DND-41 (cell line): ENCODE measurements at regions not wholly inside any gene's neighbourhood (a gene's known extent, or its start where the extent isn't known, plus 50 kb on each side); places are given as distances from the start of the nearest gene placed in this dataset.

Source experiments
- ATAC-seq: fragments of 200-7000 bp; cut with Tn5 transposase; 3 replicates; pipeline ENCODE4 v1.9.1; 2021; ENCODE audit warnings: low read depth; ENCODE audit not compliant: insufficient read depth
- DNase-seq: peaks from one replicate; pipeline ENCODE4 v3.0.0-alpha.2; 2020
- H2AFZ ChIP-seq: 2 replicates; pipeline ENCODE4 v1.6.0; 2012; ENCODE audit warnings: low read depth, low read length
- H3K27ac ChIP-seq: 2 replicates; pipeline ENCODE4 v1.5.1; 2012; ENCODE audit warnings: low read length, inconsistent platforms
- H3K27me3 ChIP-seq: fragments of 200-600 bp; sonication (generic); 2 replicates; pipeline ENCODE4 v1.6.0; 2012; ENCODE audit warnings: low read length, mild to moderate bottlenecking, inconsistent platforms; ENCODE audit not compliant: insufficient read depth, poor library complexity
- H3K36me3 ChIP-seq: 2 replicates; pipeline ENCODE4 v1.5.1; 2012; ENCODE audit warnings: low read length, inconsistent platforms; ENCODE audit not compliant: insufficient read depth
- H3K4me1 ChIP-seq: 2 replicates; pipeline ENCODE4 v1.5.1; 2012; ENCODE audit warnings: mild to moderate bottlenecking, low read length; ENCODE audit not compliant: insufficient read depth
- H3K4me2 ChIP-seq: 2 replicates; pipeline ENCODE4 v1.6.0; 2012; ENCODE audit warnings: mild to moderate bottlenecking, moderate library complexity, low read length, inconsistent platforms; ENCODE audit not compliant: insufficient read depth
- H3K4me3 ChIP-seq, 2 experiments: fragments of 200-600 bp in 1 of 2; shearing (Covaris generic) in 1 of 2; 2 replicates each; pipeline ENCODE4 v1.5.1; 2012 to 2016; ENCODE audit warnings: inconsistent platforms in 2 of 2, low read length in 2 of 2, mild to moderate bottlenecking in 2 of 2, low read depth in 1 of 2, moderate library complexity in 1 of 2
- H3K79me2 ChIP-seq: 2 replicates; pipeline ENCODE4 v1.6.0; 2012; ENCODE audit warnings: low read length, inconsistent platforms; ENCODE audit not compliant: insufficient read depth
- H3K9ac ChIP-seq: 2 replicates; pipeline ENCODE4 v1.6.0; 2012; ENCODE audit warnings: low read depth, mild to moderate bottlenecking, inconsistent platforms, low read length, moderate library complexity
- H3K9me3 ChIP-seq: 2 replicates; pipeline ENCODE4 v1.5.1; 2012; ENCODE audit warnings: low read length, moderate library complexity, mild to moderate bottlenecking, inconsistent platforms; ENCODE audit not compliant: insufficient read depth, severe bottlenecking
- H4K20me1 ChIP-seq: 2 replicates; pipeline ENCODE4 v1.6.0; 2012; ENCODE audit warnings: low read length; ENCODE audit not compliant: insufficient read depth
- EZH2 ChIP-seq: IDR thresholded peaks from 3 replicates; pipeline ENCODE4 v1.6.1; 2012; ENCODE audit warnings: borderline replicate concordance, low read depth, mild to moderate bottlenecking, moderate library complexity, low read length, inconsistent platforms; ENCODE audit not compliant: severe bottlenecking
- TF ChIP-seq, protein P1 (sequence below): IDR thresholded peaks from 2 replicates; pipeline ENCODE4 v1.5.1; 2012; ENCODE audit warnings: borderline replicate concordance, low read length, moderate library complexity, mild to moderate bottlenecking; ENCODE audit not compliant: poor library complexity, severe bottlenecking; ENCODE audit errors: extremely low read depth

- H2AFZ ChIP-seq, result no peak overlapping the region
Observed at GRCh38 chr2:175750195-175750594, 251.9 kb downstream of the LNPK start.

DNA sequence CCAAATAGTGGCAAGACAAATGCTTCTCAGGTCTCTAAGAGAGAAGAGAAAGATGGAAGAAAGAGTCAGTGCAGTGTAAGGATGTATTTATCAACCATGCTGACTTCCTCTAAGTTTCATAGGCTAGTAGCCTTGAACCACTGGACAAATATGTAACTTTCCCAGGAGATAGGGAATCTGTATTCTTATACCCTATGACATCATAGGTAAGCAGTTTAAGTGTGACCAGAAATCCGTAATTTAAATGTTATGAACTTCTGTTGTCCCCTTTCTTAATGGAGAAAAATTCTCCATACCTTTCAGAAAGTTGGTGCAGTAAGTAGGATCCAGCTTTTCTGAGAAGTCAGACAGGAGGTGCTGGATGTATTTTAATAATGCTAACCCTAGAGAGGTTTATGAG lies 256.2 kb downstream of the LNPK start:
- Histone ChIP-seq H3K4me3 (no peak overlapping the region), H4K20me1 (no peaks in the 10 kb centered on the region), H3K27me3 (peaks cover 11% of the 10 kb centered on the region), H3K36me3 (no peaks in the 10 kb centered on the region), H3K4me2 (no peak overlapping the region), H3K9ac (no peak overlapping the region), H3K27ac (no peak overlapping the region), H3K9me3 (no peaks in the 10 kb centered on the region), H2AFZ (no peak overlapping the region), H3K4me1 (no peaks in the 10 kb centered on the region), H3K79me2 (no peaks in the 10 kb centered on the region)
- TF ChIP-seq, protein P1, sequence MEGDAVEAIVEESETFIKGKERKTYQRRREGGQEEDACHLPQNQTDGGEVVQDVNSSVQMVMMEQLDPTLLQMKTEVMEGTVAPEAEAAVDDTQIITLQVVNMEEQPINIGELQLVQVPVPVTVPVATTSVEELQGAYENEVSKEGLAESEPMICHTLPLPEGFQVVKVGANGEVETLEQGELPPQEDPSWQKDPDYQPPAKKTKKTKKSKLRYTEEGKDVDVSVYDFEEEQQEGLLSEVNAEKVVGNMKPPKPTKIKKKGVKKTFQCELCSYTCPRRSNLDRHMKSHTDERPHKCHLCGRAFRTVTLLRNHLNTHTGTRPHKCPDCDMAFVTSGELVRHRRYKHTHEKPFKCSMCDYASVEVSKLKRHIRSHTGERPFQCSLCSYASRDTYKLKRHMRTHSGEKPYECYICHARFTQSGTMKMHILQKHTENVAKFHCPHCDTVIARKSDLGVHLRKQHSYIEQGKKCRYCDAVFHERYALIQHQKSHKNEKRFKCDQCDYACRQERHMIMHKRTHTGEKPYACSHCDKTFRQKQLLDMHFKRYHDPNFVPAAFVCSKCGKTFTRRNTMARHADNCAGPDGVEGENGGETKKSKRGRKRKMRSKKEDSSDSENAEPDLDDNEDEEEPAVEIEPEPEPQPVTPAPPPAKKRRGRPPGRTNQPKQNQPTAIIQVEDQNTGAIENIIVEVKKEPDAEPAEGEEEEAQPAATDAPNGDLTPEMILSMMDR, result no peak
- TF ChIP-seq EZH2, result no peak
- DNase-seq (no peak), ATAC-seq (no peak)

More at GRCh38 chr2:175750195-175750594, 251.9 kb downstream of the LNPK start:
- H3K4me1 ChIP-seq, result no peaks in the 10 kb centered on the region
- no peaks in the 10 kb centered on the region for H3K36me3 ChIP-seq
- H4K20me1 ChIP-seq, result no peaks in the 10 kb centered on the region
- no peak for TF ChIP-seq EZH2
- TF ChIP-seq, protein P1, result no peak
- H3K27ac ChIP-seq, result no peak overlapping the region
- no peaks in the 10 kb centered on the region for H3K9me3 ChIP-seq
- H3K79me2 ChIP-seq, result no peaks in the 10 kb centered on the region
- H3K4me3 ChIP-seq, result no peak overlapping the region
- H3K27me3 ChIP-seq, result no peaks in the 10 kb centered on the region
- H3K9ac ChIP-seq, result no peak overlapping the region
- DNase-seq, result no peak
- ATAC-seq, result no peak
- H3K4me2 ChIP-seq, result no peak overlapping the region

GRCh38 chr2:175744000-175744399 lies 258.1 kb downstream of the LNPK start:
- no peak overlapping the region for H3K4me2 ChIP-seq

More at GRCh38 chr2:175744000-175744399, 258.1 kb downstream of the LNPK start:
- Histone ChIP-seq H3K27me3 (peaks cover 11% of the 10 kb centered on the region), H2AFZ (no peak overlapping the region), H3K36me3 (no peaks in the 10 kb centered on the region), H3K9me3 (no peaks in the 10 kb centered on the region), H3K27ac (no peak overlapping the region), H3K9ac (no peak overlapping the region), H3K79me2 (no peaks in the 10 kb centered on the region), H3K4me1 (no peaks in the 10 kb centered on the region), H4K20me1 (no peaks in the 10 kb centered on the region), H3K4me3 (no peak overlapping the region)
- DNase-seq, result no peak
- peak; percentile 71 for ATAC-seq
- TF ChIP-seq, protein P1, result no peak
- no peak for TF ChIP-seq EZH2
